SU-DHL-6 (cell line): ENCODE measurements at regions not wholly inside any gene's neighbourhood (a gene's known extent, or its start where the extent isn't known, plus 50 kb on each side); places are given as distances from the start of the nearest gene placed in this dataset.

ENCODE experiments used
- CTCF ChIP-seq: fragments of 200-600 bp; sonication (generic); IDR thresholded peaks from one replicate; pipeline ENCODE4 v1.5.1; 2017; ENCODE audit warnings: antibody characterized with exemption, mild to moderate bottlenecking, low read length, moderate library complexity; ENCODE audit not compliant: insufficient read depth, poor library complexity, severe bottlenecking
- EZH2phosphoT487 ChIP-seq: fragments of 200-600 bp; sonication (generic), shearing (Covaris generic); conservative IDR thresholded peaks from 2 replicates; pipeline ENCODE4 v1.6.1; 2018; ENCODE audit warnings: mild to moderate bottlenecking, antibody characterized with exemption, low read length, moderate library complexity, mixed read lengths

GRCh38 chr6:30826961-30827342 lies 57.4 kb upstream of the DDR1 start:
- no peak for TF ChIP-seq CTCF
- no peak for TF ChIP-seq EZH2phosphoT487
